PC-3 (cell line): ENCODE measurements at regions not wholly inside any gene's neighbourhood (a gene's known extent, or its start where the extent isn't known, plus 50 kb on each side); places are given as distances from the start of the nearest gene placed in this dataset.
"Not testable (repeated sequence)": the region's sequence is repeated elsewhere in the genome, so short reads cannot be mapped to it uniquely, and the experiment has no call there.

Source experiments
- CTCF ChIP-seq: fragments of 300-600 bp; sonication (generic); conservative IDR thresholded peaks from 2 replicates; pipeline ENCODE4 v1.5.1; 2017; ENCODE audit warnings: antibody characterized with exemption, low read depth, mild to moderate bottlenecking, low read length
- EZH2 ChIP-seq: fragments of 300-600 bp; sonication (generic); IDR thresholded peaks from one replicate; pipeline ENCODE4 v1.6.1; 2017; ENCODE audit warnings: antibody characterized with exemption, mild to moderate bottlenecking, low read length; ENCODE audit not compliant: unreplicated experiment
- EZH2phosphoT487 ChIP-seq: fragments of 300-600 bp; sonication (generic); IDR thresholded peaks from 2 replicates; pipeline ENCODE4 v1.6.1; 2018; ENCODE audit warnings: mild to moderate bottlenecking, antibody characterized with exemption, low read length, borderline replicate concordance

- not testable (repeated sequence) for TF ChIP-seq CTCF, EZH2, EZH2phosphoT487
These were observed 486.2 kb upstream of the TNP1 start for GRCh38 chr2:217346043-217346442.
